Panc1 (cell line): ENCODE measurements at regions not wholly inside any gene's neighbourhood (a gene's known extent, or its start where the extent isn't known, plus 50 kb on each side); places are given as distances from the start of the nearest gene placed in this dataset.

Experiments
- ATAC-seq: fragments of 200-7000 bp; cut with Tn5 transposase; 2 replicates; pipeline ENCODE4 v1.9.1; 2020; ENCODE audit warnings: mild to moderate bottlenecking, moderate library complexity
- BruUV-seq: library from RNA; stranded (reverse); fragments of 400-500 nt; replicated peaks from 2 replicates; lab custom pipeline; 2021; lab: Mats Ljungman, UMichigan
- CTCF ChIA-PET: fragments of 300-600 bp; sonication (Branson Sonifier 250); formaldehyde crosslinking; loops from one replicate; lab custom pipeline; 2022; ENCODE audit warnings: antibody characterized with exemption; lab: Charles Lee
- POLR2A ChIA-PET: fragments of 300-600 bp; sonication (Branson Sonifier 250); formaldehyde crosslinking; loops from one replicate; lab custom pipeline; 2022; ENCODE audit warnings: antibody characterized with exemption; lab: Charles Lee
- DNase-seq: peaks from one replicate; pipeline ENCODE4 v3.0.0-alpha.2; 2010; ENCODE audit warnings: low read depth, low spot score
- H3K27ac ChIP-seq: 2 replicates; pipeline ENCODE4 v1.5.1; 2011; ENCODE audit warnings: mild to moderate bottlenecking, low read length, inconsistent platforms
- H3K27me3 ChIP-seq: fragments of 200-500 bp; sonication (Bioruptor generic); 2 replicates; pipeline ENCODE4 v1.6.0; 2014; ENCODE audit warnings: low read length, inconsistent platforms; ENCODE audit not compliant: control insufficient read depth, insufficient read depth
- H3K36me3 ChIP-seq: fragments of 200-500 bp; sonication (Bioruptor generic); 2 replicates; pipeline ENCODE4 v1.5.1; 2014; ENCODE audit warnings: inconsistent platforms, mild to moderate bottlenecking, low read length, moderate library complexity; ENCODE audit not compliant: control insufficient read depth, insufficient read depth
- H3K4me1 ChIP-seq: 2 replicates; pipeline ENCODE4 v1.5.1; 2011; ENCODE audit warnings: inconsistent platforms, mild to moderate bottlenecking, low read length, moderate library complexity; ENCODE audit not compliant: control insufficient read depth, insufficient read depth
- H3K4me3 ChIP-seq, 2 experiments: 2 replicates each; pipeline ENCODE4 v1.5.1; 2011 to 2012; ENCODE audit warnings: low read depth in 2 of 2, low read length in 2 of 2, mild to moderate bottlenecking in 2 of 2, inconsistent platforms in 1 of 2, moderate library complexity in 1 of 2
- H3K9me3 ChIP-seq: fragments of 200-500 bp; sonication (Bioruptor generic); 2 replicates; pipeline ENCODE4 v1.5.1; 2014; ENCODE audit warnings: low read depth, mild to moderate bottlenecking, inconsistent platforms, low read length, moderate library complexity; ENCODE audit not compliant: control insufficient read depth, insufficient read depth
- POLR2AphosphoS5 ChIP-seq: IDR thresholded peaks from 2 replicates; pipeline ENCODE4 v1.6.1; 2012; ENCODE audit warnings: mild to moderate bottlenecking, low read depth, low read length, moderate library complexity
- SIN3A ChIP-seq: IDR thresholded peaks from 2 replicates; pipeline ENCODE4 v1.6.1; 2012; ENCODE audit warnings: low read depth, mild to moderate bottlenecking, low read length, moderate library complexity, borderline replicate concordance; ENCODE audit not compliant: insufficient read depth
- TCF7L2 ChIP-seq: IDR thresholded peaks from 2 replicates; pipeline ENCODE4 v1.6.1; 2011; ENCODE audit warnings: mild to moderate bottlenecking, low read depth, low read length, inconsistent platforms
- in situ Hi-C: cut with HindIII; loops from 2 replicates; pipeline ENCODE4 v1.10.0; 2016; ENCODE audit warnings: low sequenced_read_pairs, low pct_unique_long_range_greater_than_20kb
- intact Hi-C: fragments of 100-400 bp; cut with micrococcal nuclease; formaldehyde crosslinking; loops from one replicate; pipeline ENCODE4 v1.10.0; 2022; ENCODE audit not compliant: unreplicated experiment
- TF ChIP-seq, protein P1 (sequence below): fragments of 450-650 bp; IDR thresholded peaks from 2 replicates; pipeline ENCODE4 v1.5.1; 2017; ENCODE audit warnings: mild to moderate bottlenecking
- TF ChIP-seq, protein P2 (sequence below), 2 experiments: IDR thresholded peaks; 2 replicates each; pipeline ENCODE4 v1.6.1; 2011 to 2012; ENCODE audit warnings: low read depth in 2 of 2, control low read depth in 1 of 2, low read length in 1 of 2, mild to moderate bottlenecking in 1 of 2, moderate library complexity in 1 of 2; ENCODE audit not compliant: insufficient read depth in 1 of 2

DNA sequence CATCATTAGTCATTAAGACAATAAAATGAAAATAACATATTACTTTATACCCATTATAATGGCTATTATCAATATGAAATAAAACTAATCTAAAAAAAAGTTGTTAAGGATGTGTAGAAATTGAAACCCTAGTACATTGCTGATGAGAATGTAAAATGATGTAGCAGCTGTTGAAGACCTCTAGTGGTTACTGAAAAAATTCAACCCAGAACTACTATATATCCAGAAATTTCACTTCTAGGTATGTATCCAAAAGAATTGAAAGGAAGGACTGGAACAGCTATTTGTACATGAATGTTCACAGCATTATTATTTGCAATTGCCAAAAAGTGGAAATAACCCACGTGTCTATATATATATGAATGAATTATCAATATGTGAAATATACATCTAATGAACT, 180.3 kb upstream of the KLHL4 start:
- no peaks in the 10 kb centered on the region; the same call in 1 of the 2 replicates for H3K36me3 ChIP-seq
- in situ Hi-C loops (no loop called here), intact Hi-C loops (no loop called here)
- H3K9me3 ChIP-seq, result no peaks in the 10 kb centered on the region
- CTCF ChIA-PET, result no interaction called here
- no peak overlapping the region for H3K27ac ChIP-seq
- ATAC-seq (no peak), DNase-seq (no peak)
- H3K4me3 ChIP-seq, result no peak overlapping the region
- no TSS peak for BruUV-seq
- TF ChIP-seq SIN3A (no peak), TCF7L2 (no peak), POLR2AphosphoS5 (no peak)
- TF ChIP-seq, protein P1, sequence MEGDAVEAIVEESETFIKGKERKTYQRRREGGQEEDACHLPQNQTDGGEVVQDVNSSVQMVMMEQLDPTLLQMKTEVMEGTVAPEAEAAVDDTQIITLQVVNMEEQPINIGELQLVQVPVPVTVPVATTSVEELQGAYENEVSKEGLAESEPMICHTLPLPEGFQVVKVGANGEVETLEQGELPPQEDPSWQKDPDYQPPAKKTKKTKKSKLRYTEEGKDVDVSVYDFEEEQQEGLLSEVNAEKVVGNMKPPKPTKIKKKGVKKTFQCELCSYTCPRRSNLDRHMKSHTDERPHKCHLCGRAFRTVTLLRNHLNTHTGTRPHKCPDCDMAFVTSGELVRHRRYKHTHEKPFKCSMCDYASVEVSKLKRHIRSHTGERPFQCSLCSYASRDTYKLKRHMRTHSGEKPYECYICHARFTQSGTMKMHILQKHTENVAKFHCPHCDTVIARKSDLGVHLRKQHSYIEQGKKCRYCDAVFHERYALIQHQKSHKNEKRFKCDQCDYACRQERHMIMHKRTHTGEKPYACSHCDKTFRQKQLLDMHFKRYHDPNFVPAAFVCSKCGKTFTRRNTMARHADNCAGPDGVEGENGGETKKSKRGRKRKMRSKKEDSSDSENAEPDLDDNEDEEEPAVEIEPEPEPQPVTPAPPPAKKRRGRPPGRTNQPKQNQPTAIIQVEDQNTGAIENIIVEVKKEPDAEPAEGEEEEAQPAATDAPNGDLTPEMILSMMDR, result peak; percentile 28; the same call in 1 of the 2 replicates
- TF ChIP-seq, protein P2, sequence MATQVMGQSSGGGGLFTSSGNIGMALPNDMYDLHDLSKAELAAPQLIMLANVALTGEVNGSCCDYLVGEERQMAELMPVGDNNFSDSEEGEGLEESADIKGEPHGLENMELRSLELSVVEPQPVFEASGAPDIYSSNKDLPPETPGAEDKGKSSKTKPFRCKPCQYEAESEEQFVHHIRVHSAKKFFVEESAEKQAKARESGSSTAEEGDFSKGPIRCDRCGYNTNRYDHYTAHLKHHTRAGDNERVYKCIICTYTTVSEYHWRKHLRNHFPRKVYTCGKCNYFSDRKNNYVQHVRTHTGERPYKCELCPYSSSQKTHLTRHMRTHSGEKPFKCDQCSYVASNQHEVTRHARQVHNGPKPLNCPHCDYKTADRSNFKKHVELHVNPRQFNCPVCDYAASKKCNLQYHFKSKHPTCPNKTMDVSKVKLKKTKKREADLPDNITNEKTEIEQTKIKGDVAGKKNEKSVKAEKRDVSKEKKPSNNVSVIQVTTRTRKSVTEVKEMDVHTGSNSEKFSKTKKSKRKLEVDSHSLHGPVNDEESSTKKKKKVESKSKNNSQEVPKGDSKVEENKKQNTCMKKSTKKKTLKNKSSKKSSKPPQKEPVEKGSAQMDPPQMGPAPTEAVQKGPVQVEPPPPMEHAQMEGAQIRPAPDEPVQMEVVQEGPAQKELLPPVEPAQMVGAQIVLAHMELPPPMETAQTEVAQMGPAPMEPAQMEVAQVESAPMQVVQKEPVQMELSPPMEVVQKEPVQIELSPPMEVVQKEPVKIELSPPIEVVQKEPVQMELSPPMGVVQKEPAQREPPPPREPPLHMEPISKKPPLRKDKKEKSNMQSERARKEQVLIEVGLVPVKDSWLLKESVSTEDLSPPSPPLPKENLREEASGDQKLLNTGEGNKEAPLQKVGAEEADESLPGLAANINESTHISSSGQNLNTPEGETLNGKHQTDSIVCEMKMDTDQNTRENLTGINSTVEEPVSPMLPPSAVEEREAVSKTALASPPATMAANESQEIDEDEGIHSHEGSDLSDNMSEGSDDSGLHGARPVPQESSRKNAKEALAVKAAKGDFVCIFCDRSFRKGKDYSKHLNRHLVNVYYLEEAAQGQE (IDR thresholded peaks at IDR 0.05; ENCODE audit: insufficient read depth in 1 of 2, low read depth in 2 of 2, low read length in 1 of 2), result no peak
- no peaks in the 10 kb centered on the region; the same call in 1 of the 2 replicates for H3K4me1 ChIP-seq
- no peaks in the 10 kb centered on the region for H3K27me3 ChIP-seq
- POLR2A ChIA-PET, result no interaction called here

DNA sequence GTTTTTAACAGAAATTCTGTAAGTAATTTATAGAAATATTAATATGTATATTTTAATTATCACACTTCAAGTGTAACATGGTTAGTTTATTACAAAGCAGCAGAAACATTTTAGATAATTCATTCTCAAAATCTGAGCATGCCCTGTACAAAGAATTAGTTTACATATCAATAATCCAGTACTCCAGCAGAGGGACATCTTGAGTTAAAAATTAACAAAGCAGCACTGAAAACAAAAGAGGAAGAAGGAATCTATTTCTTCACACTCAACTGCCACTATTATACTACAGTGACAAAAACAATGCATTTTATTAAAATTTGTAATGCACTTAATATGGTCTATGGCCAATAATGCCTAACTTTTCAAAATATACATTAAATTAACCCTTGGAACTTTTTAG, 179.1 kb upstream of the KLHL4 start:
- in situ Hi-C loops (no loop called here), intact Hi-C loops (loop anchor here (1.0 kb wide), 1 partner anchor 326 kb away; no protein-coding TSS in a partner anchor)
- H3K9me3 ChIP-seq, result no peaks in the 10 kb centered on the region
- TF ChIP-seq SIN3A (no peak), TCF7L2 (no peak)
- TF ChIP-seq, protein P1, result peak; percentile 42; the same call in 1 of the 2 replicates
- TF ChIP-seq, protein P2 (IDR thresholded peaks at IDR 0.05; ENCODE audit: insufficient read depth in 1 of 2, low read depth in 2 of 2, low read length in 1 of 2), result no peak
- H3K27me3 ChIP-seq, result no peaks in the 10 kb centered on the region
- no peaks in the 10 kb centered on the region for H3K36me3 ChIP-seq
- CTCF ChIA-PET, result no interaction called here
- no peak overlapping the region; the same call in 1 of the 2 replicates for H3K27ac ChIP-seq
- POLR2A ChIA-PET, result no interaction called here
- no peaks in the 10 kb centered on the region; the same call in 1 of the 2 replicates for H3K4me1 ChIP-seq
- no peak overlapping the region for H3K4me3 ChIP-seq
- no peak for ATAC-seq
- peak; percentile 17 for DNase-seq
- no TSS peak for BruUV-seq
